ENCODE measurements at regions not wholly inside any gene's neighbourhood (a gene's known extent, or its start where the extent isn't known, plus 50 kb on each side); places are given as distances from the start of the nearest gene placed in this dataset.

DNA sequence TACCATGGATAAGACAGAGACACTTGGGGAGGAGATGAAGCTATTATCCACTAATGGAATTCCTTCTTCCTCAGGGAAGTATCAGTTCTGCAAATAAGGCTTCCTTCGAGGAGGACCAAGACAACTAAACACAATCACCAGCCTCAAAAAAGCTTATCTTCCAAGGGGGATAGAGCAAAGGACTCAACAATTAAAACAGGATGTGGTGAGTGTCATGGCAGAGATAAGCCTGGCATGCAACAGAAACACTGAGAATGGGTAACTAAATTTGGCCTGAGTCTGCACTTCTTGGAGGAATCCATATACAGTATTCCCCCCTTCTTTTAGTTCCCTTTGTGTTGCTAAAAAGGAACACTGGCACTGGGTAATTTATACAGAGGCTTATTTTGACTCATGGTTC is 1285.2 kb downstream of the GATA3 start:
- TF ChIP-seq POLR2AphosphoS5 (IDR thresholded peaks at IDR 0.05) (no peak), POLR2A (IDR thresholded peaks at IDR 0.05) (no peak), EP300 (IDR thresholded peaks at IDR 0.05) (no peak)
- TF ChIP-seq, protein P1, sequence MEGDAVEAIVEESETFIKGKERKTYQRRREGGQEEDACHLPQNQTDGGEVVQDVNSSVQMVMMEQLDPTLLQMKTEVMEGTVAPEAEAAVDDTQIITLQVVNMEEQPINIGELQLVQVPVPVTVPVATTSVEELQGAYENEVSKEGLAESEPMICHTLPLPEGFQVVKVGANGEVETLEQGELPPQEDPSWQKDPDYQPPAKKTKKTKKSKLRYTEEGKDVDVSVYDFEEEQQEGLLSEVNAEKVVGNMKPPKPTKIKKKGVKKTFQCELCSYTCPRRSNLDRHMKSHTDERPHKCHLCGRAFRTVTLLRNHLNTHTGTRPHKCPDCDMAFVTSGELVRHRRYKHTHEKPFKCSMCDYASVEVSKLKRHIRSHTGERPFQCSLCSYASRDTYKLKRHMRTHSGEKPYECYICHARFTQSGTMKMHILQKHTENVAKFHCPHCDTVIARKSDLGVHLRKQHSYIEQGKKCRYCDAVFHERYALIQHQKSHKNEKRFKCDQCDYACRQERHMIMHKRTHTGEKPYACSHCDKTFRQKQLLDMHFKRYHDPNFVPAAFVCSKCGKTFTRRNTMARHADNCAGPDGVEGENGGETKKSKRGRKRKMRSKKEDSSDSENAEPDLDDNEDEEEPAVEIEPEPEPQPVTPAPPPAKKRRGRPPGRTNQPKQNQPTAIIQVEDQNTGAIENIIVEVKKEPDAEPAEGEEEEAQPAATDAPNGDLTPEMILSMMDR (IDR thresholded peaks at IDR 0.05), result no peak
